Bone marrow (tissue), 2 donors: ENCODE measurements at regions not wholly inside any gene's neighbourhood (a gene's known extent, or its start where the extent isn't known, plus 50 kb on each side); places are given as distances from the start of the nearest gene placed in this dataset.
"Not testable (repeated sequence)": the region's sequence is repeated elsewhere in the genome, so short reads cannot be mapped to it uniquely, and the experiment has no call there.

Experiments used
- DNase-seq, 2 donors: peaks; one replicate each; lab custom pipeline; 2025; lab: John Stamatoyannopoulos, UW

GRCh38 chr5:62100201-62100600 lies 205.8 kb upstream of the KIF2A start:
- DNase-seq: no peak

GRCh38 chr5:62103863-62104262 lies 202.1 kb upstream of the KIF2A start:
- DNase-seq: not testable (repeated sequence)

GRCh38 chr5:62111428-62111827 lies 194.6 kb upstream of the KIF2A start:
- no peak for DNase-seq

- no peak for DNase-seq
Observed at GRCh38 chr5:62112689-62113228, 193.2 kb upstream of the KIF2A start.

- no peak for DNase-seq
Observed at GRCh38 chr5:62115014-62115413, 191.0 kb upstream of the KIF2A start.

- no peak for DNase-seq
Observed at GRCh38 chr5:62124266-62124665, 181.7 kb upstream of the KIF2A start.

GRCh38 chr5:62126090-62126489 lies 179.9 kb upstream of the KIF2A start:
- DNase-seq: no peak

GRCh38 chr5:62127098-62127736 lies 178.8 kb upstream of the KIF2A start:
- no peak for DNase-seq

GRCh38 chr5:62130107-62130506 lies 175.9 kb upstream of the KIF2A start:
- DNase-seq: no peak

- DNase-seq: no peak
Observed at GRCh38 chr5:62132276-62132675, 173.7 kb upstream of the KIF2A start.

GRCh38 chr5:62133426-62133825 lies 172.6 kb upstream of the KIF2A start:
- DNase-seq: no peak

GRCh38 chr5:62134811-62135210 lies 171.2 kb upstream of the KIF2A start:
- DNase-seq: no peak

- DNase-seq: no peak
Observed at GRCh38 chr5:62137628-62138027, 168.4 kb upstream of the KIF2A start.

- DNase-seq: no peak
Observed at GRCh38 chr5:62138607-62139006, 167.4 kb upstream of the KIF2A start.

- no peak for DNase-seq
Observed at GRCh38 chr5:62139741-62140140, 166.3 kb upstream of the KIF2A start.

- DNase-seq: no peak
Observed at GRCh38 chr5:62142351-62142750, 163.7 kb upstream of the KIF2A start.

GRCh38 chr5:62143268-62144229 lies 162.5 kb upstream of the KIF2A start:
- no peak for DNase-seq

- no peak for DNase-seq
Observed at GRCh38 chr5:62144401-62145022, 161.5 kb upstream of the KIF2A start.

GRCh38 chr5:62149879-62150278 lies 156.1 kb upstream of the KIF2A start:
- DNase-seq: no peak

GRCh38 chr5:62152394-62153087 lies 153.5 kb upstream of the KIF2A start:
- DNase-seq: no peak

- DNase-seq: no peak
Observed at GRCh38 chr5:62154758-62155157, 151.2 kb upstream of the KIF2A start.

- DNase-seq: no peak
Observed at GRCh38 chr5:62155988-62156387, 150.0 kb upstream of the KIF2A start.
